HG03108 (cell line): ENCODE measurements at regions not wholly inside any gene's neighbourhood (a gene's known extent, or its start where the extent isn't known, plus 50 kb on each side); places are given as distances from the start of the nearest gene placed in this dataset.

ENCODE experiments used
- ATAC-seq: cut with Tn5 transposase; IDR thresholded peaks from one replicate; pipeline ENCODE4 v1.9.1; 2021; ENCODE audit warnings: moderate library complexity; ENCODE audit not compliant: unreplicated experiment

DNA sequence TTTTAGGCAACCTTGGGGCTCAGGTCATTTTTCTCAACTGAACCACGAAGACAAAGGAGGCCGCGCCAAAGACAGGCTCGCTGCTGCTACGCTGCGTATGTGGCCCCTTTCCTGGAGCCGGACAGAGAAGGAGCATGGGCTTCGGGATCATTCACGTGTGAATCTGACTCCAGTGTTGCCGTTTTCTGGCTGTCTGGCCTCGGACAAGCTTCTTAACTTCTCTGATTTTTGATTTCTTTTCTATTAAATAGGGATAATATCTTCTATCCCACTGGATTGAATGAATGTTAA lies 50.8 kb upstream of the ZNF366 start:
- no peak for ATAC-seq

- ATAC-seq = no peak
These were observed 50.2 kb upstream of the ZNF366 start for GRCh38 chr5:72557167-72558045.
